GM19397 (cell line): ENCODE measurements at regions not wholly inside any gene's neighbourhood (a gene's known extent, or its start where the extent isn't known, plus 50 kb on each side); places are given as distances from the start of the nearest gene placed in this dataset.
"Not testable (repeated sequence)": the region's sequence is repeated elsewhere in the genome, so short reads cannot be mapped to it uniquely, and the experiment has no call there.

ENCODE experiments used
- ATAC-seq: cut with Tn5 transposase; IDR thresholded peaks from one replicate; pipeline ENCODE4 v1.9.1; 2021; ENCODE audit warnings: mild to moderate bottlenecking, moderate library complexity; ENCODE audit not compliant: unreplicated experiment

DNA sequence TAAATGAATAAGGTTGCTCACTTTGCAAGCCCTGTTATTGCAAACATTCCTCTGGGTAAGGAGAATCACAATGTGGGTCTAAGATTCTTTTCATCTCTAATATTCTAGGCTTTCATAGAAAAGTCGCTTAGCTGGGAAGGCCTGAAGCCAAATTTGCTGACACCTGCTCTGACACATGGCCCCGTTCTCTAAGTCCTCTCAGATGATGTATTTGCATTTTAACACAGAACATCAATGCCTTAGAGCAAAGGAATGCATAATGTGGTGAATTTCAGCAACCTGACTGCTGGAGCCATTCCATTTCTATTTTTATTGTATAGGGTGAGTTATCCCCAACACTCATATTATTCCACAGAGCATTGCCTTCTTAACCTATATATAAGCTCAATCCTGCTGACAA is 682.1 kb upstream of the NRP1 start:
- ATAC-seq = no peak

DNA sequence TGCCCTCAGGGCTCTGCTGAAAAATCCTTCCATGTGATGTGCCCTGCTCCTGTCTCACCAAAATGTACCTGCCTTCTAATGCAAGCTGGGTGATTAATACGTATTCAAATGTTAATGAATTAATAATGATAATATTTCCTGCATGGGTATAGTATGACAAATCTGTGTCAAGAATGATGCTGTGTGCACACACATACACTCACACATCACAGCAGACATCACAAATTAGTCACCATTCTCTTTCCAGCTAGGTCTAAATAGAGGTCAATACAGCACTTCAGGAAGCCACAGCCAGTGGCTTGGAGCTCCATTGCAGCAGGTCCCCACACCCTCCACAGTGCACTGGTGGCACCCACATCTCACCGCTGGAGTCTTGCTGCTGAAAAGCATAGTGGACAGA is 681.2 kb upstream of the NRP1 start:
- no peak for ATAC-seq

DNA sequence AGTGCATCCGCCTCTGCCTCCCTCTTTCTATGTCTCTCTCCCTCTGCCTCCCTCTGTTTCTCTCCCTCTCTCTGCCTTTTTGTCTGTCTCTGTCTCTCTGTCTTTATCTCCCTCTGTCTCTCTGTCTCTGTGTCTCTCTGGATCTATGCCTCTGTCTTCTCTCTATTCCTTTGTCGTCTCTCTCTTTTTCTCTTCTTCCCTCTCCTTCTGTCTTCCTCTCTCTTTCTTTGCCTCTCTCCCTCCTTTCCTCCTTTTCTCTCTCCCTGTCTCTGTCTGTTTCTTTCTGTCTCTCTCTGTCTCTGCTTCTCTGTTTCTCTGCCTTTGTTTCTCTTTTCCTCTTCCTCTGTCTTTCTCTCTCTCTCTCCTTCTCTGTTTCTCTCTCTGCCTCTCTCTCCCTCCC is 678.8 kb upstream of the NRP1 start:
- no peak for ATAC-seq

DNA sequence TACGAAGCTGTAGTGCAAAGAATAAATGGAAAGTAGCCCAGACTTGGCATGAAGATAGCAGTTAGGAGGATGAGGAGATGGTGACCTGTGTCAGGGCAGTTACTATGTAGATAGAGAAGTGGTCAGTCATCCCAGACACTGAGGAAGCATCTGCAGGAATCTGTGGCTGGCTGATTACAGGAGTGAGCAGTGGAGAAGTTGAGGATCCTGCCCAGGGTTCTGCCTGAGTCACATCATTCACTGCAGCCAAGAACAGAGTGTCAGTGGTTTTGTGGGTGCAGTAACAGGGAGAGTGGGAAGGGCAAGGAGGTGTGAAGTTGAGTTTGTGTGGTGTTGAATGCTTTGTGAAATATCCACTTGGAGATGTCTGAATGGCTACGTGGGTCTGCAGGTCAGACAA is 676.4 kb upstream of the NRP1 start:
- ATAC-seq = no peak

DNA sequence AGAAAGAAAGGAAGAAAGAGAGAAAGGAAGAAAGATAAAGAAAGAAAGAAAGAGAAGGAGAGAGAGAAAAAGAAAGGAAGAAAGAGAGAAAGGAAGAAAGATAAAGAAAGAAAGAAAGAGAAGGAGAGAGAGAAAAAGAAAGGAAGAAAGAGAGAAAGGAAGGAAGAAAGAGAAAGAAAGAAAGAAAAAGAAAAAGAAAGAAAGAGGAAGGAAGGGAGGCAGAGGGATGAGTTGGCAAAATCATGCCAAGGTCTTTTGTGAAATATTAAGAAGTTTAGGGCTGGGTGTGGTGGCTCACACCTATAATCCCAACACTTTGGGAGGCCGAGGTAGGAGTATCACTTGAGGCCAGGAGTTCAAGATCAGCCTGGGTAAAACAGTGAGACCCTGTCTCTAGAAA is 675.8 kb upstream of the NRP1 start:
- not testable (repeated sequence) for ATAC-seq

DNA sequence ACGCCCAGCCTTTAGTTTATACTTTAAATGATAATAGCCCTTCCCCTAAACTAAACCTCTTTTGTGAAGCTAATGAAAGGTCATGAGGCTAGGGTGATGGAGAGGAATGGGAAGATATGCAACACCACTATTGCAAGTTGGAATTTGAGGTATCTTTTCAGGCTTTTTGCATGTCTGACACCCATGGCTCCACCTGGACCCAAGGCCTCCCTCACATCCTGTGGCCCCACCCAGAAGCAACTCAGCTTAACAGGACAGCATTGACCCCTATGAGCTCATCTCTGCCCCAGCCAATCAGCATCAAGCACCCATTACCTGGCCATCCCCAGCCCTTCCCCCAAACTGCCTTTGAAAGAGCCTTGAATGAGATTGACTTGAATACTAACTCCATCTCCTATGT is 674.2 kb upstream of the NRP1 start:
- no peak for ATAC-seq

DNA sequence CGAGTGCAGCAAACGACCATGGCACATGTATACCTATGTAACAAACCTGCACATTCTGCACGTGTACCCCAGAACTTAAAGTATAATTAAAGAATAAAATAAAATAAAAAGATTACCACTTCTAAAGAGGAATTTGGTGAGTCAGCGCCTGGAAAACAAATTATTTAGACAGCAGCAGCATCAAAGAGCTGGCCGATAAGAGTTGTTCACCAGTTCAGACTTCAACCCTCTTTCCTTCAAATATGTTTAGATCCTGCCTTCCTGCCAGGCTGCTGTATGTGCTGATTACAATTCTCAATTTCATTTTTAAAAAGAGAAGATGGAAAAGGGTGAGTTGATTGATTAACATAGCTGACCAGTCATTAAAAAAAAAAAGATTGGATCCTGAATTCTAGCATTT is 672.0 kb upstream of the NRP1 start:
- ATAC-seq = no peak

DNA sequence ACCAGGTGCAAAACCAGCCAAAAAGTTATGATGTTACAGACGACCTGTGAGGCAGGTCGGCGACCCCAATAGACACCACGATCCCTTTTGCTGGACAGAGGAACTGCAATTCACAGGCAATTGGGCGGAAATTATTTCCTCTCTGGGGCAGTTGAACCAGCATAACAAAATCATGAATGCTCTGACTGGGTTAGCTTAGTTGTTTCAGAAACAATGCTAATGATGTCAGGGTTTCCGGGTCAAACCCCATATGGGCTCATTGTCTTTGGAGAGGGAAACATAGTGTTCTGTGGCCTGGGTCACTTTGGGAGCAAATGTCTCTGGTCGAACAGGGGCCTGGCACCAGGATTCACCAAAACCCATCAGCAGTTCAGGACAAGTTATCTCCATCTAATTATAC is 669.1 kb upstream of the NRP1 start:
- no peak for ATAC-seq

DNA sequence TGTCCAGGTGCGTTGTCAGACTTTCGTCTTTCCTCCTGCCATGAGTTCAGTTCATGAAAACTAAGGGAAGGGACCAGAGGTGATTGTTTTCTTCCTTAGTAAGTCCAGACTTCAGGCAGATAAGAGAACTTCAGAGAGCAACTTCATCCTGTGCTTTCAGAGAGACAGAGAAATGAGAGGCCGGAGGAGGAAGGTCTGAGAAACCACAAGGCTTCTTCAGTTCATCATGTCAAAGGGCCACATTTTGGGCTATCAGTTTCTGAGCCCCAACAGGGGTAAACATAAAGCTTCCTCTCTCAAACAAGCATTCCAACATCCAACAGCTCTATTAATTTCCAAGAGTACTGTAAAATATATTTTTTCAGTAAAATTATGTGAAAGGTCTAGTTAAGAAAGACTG is 668.4 kb upstream of the NRP1 start:
- no peak for ATAC-seq

DNA sequence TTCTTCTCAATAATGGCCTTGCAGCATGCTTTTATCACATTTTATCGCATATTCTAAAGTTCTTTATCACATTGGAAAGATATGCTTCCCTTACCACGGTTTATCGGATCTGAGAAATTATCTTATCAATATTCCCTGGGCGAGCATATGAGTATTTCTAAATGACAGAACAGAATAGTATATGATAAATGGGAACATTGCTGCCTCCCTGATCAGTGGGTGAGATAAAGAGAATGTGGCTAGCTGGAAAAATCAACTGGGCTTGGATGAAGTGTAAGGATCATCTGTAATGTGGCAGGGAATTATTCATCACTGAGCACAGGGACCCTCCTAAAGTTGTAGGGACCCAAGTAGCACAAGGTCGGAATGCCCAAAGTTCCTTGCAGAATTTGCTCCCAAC is 667.4 kb upstream of the NRP1 start:
- ATAC-seq = no peak

DNA sequence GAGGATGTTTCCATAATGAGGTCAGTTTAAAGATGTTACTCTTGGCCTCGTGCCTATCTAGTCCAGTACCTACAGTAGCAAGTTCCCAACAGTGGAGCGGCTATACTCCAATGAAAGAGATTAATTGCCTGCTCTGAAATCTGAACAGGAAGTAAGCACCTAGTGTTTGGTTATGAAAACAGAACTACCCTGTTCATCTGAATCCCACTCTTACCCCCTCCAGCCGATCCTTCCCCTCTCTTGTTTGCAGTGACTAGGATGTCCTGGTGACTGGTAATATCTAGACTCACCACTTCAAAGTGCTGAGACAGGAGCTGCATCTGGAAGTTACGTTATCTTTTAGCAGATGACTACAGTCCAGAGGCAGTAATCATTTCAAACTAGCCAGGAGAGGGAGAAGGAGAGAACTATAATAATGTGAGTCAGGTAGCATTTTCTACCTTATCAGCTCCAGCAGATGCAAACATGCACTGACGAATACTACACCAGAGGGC is 666.7 kb upstream of the NRP1 start:
- no peak for ATAC-seq

DNA sequence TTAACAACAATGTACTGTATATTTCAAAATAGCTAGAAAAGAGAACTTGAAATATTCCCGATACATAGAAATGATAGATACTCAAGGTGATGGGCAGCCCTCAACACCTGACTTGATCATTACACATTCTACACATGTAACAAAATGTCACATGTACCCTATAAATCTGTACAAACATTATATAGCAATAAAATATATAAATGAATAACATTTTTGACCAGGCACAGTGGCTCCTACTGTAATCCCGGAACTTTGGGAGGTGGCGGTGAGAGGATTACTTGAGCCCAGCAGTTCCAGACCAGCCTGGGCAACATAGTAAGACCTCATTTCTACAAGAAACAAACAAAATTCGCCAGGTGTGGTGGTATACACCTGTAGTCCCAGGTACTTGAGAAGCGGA is 659.5 kb upstream of the NRP1 start:
- ATAC-seq = no peak

DNA sequence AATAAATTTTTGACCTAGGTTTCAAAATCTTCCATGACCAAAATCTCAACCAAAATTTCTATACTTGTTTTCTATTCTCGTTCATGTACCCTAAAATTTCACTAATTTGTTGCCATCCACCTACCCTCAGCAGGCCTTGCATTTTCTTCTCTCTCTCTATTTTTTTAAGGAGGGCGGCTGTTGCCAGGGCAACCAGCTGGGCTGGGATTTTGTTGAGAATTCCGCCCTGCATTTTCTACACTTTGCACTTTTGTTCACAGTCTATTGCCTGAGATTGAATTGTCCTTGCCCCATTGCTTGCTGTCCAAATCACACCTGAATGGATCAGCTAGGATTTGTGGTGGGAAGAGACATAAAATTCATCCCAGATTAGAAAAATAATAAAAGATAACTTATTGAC is 657.5 kb upstream of the NRP1 start:
- no peak for ATAC-seq

DNA sequence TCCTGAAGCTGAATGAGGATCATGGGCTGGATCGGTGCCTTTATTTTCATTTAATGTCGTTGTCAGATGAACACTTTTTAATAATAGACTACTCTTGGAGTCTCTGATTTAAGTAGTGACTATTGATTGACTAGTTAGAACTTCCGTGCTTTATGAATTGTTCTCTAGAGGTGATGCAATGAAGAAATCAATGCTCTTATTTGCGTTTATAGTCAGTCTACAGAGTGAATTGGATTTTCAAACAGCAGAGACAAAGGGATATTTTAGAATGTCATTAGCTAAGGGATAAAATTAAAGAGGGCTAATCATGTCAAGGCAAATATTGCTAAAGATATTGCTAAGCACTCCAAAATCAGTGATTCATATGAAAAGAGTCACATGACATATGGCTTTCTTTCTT is 652.0 kb upstream of the NRP1 start:
- no peak for ATAC-seq

DNA sequence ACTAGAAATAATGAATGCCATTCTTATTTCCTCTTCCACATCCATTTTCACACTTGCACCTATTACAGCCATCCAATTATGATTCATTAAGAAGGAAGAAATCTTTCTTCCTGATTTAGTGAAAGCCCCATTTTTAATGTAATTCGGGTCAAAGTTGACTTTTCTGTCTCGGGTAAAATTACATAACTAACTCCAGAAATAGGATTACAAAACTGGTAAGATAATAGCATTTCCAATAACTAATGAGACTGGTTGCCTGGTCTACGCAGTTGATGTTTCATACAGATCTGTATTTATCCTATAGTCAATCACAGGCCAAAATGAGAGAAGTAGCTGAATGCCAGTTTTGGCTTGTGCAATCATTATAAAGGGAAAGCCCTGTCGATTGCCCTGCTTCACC is 651.5 kb upstream of the NRP1 start:
- ATAC-seq = no peak

DNA sequence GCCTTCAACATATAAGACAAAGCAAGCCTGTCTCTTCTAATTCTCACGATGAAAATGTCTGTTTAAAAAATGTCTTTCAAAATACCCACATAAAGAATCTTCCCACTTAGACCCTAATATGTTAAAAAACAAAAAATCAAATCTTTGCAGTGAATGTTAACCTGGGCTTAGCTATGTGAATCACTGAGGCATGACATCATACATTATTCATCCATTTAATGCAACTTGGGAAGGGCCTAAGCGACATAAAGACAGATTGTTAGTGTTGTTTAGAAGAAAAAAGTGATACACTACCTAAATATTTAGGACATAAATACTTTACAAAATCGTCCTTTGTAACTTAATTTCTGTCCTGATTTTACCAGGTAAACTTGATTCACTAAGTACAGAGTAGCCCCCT is 648.5 kb upstream of the NRP1 start:
- no peak for ATAC-seq

DNA sequence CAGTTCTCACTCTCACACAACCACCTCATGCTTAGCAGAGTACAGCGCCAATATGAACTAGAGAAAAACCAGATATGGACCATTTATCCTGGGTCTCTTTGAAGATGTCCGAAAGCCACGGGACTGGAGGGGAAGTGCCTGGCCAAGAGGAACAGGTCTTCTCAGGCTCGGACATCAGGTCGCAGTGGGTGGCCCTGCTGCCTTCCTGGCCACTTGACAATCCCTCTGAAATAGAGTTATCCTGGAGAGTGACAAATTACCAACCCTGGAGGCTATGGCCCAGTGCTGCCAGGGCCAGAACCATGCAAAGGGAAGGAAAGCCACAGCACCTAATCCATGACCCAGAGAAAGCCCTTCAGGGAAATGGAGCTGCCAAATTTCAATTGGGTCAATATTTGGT is 646.8 kb upstream of the NRP1 start:
- no peak for ATAC-seq

DNA sequence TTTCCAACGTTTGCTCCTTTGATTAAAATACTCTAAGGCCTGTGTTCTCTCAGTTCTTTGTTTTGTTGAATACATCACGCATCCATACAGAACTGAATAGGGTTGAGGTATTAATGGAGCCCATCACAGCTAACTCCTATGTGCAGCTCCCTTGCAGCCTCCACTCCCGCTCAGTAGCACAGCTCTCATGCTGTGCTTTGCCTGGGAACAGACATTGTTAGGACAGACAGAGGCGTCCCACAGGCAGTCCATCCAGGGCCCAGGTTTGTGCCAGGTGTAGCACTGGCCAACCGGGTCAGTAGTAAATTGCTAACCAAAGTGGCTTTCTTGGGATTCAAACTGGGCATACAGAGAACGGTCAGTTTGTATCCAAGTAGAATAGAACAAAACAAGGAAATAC is 644.7 kb upstream of the NRP1 start:
- ATAC-seq = no peak

DNA sequence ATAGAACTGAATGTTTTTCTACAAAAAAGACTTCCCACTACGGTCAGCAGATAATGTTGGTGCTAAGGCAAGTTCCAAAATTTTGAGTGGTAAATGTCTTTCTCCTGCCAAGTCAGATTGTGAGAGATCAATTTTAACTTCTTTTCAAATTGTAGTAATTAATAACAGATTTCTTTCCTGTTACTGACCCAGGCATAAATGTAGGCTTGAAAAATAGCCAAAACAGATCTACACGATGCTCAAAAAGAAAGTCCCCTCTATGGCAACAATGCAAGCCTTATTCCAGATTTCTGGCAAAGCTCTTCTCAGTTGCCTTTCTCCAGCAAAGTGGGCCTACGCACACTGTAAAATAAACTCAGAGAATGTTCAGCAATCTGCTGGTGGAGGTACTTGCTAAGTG is 641.0 kb upstream of the NRP1 start:
- ATAC-seq = no peak

DNA sequence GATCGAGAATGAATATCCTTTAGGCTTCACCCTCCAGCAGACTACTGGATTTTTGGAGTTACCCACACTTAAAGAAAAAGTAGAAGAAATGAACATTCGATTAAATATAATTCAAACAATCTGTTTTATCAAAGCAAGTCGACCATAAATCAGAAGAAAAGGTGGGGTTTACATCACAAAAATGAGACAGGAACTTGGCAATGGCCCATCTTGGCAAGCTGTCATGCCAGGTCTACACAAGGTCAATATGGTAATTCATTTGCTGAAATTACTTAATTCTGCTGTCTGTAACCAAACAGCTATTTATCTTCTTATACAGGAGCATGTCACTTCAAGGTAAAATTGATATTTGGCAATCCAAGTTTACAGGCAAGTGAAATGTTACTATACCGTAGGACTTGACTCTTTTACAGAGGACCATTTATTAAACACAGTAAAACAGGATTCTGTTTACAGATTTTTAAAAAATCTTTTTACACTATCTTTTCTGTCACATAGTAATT is 640.6 kb upstream of the NRP1 start:
- no peak for ATAC-seq

DNA sequence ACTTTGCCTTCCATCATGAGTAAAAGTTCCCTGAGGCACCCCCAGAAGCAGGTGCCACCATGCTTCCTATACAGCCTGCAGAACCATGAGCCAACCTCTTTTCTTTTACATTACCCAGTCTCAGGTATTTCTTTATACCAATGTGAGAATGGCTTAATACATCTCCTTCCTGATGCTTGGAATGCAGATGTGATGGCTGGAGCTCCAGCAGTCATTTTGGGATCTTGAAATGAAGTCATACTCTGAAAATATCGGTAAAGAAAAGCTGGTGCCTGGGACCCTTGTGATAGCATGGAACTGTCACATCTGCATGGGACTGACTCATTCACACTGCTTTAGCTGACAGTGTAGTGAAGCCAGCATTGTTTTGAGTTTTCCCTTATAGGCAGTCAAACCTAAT is 634.5 kb upstream of the NRP1 start:
- no peak for ATAC-seq

DNA sequence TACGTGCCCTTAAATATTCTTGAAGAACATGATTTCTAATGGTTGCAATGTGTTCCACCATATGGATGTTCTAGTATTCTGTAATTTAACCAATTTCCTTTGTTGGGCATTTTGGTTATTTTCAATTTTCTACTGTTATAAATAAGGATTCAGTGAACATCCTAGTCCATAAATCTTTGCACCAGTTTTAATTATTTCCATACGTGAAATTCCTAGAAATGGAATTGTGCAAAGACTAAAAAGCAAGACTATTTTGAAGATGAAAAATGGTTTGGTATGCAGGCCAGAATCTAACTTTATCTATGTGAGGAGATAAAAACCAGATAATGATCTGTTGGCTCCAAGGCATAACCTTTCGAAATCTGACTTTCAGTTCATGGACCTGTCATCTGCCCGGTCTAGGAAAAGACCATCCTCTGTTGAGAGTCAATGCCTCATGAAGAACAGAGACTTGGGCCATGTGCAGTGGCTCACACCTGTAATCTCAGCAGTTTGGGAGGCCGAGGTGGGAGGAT is 633.2 kb upstream of the NRP1 start:
- no peak for ATAC-seq

DNA sequence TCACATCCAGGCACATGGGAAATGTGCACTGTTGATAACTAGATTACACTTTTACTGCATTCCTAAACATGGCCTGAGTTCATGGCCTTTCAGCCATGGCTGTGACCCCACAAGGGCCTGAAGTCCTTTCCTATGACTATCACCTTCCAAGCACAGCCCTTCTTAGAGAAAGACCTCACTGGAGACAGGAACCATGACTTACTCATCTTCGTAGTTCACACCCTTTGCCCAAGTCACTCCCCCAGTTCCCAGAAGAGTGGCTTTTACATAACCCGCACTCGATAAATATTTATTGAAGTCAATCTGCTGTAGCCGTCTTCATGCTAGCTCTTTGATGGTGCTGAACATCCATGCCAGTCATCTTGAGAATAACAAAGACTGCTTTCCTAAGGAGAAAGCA is 632.5 kb upstream of the NRP1 start:
- no peak for ATAC-seq
